WI38 (cell line): ENCODE measurements at regions not wholly inside any gene's neighbourhood (a gene's known extent, or its start where the extent isn't known, plus 50 kb on each side); places are given as distances from the start of the nearest gene placed in this dataset.
"Not testable (repeated sequence)": the region's sequence is repeated elsewhere in the genome, so short reads cannot be mapped to it uniquely, and the experiment has no call there.

Experiments
- H3K4me3 ChIP-seq: 2 replicates; pipeline ENCODE4 v1.5.1; 2011; ENCODE audit warnings: low read depth, mild to moderate bottlenecking, control low read depth, low read length
- CTCF ChIP-seq: IDR thresholded peaks from 2 replicates; pipeline ENCODE4 v1.5.1; 2012; ENCODE audit warnings: low read depth, mild to moderate bottlenecking, control low read depth, low read length

GRCh38 chr2:193847130-193847529 lies 1652.4 kb upstream of the TMEFF2 start:
- no peak overlapping the region for H3K4me3 ChIP-seq
- no peak for TF ChIP-seq CTCF

GRCh38 chr2:193845604-193846003 lies 1650.9 kb upstream of the TMEFF2 start:
- H3K4me3 ChIP-seq, result no peak overlapping the region

GRCh38 chr2:193843675-193844074 lies 1648.9 kb upstream of the TMEFF2 start:
- no peak for TF ChIP-seq CTCF

More at GRCh38 chr2:193845604-193846003, 1650.9 kb upstream of the TMEFF2 start:
- no peak for TF ChIP-seq CTCF

GRCh38 chr2:193841384-193842150 lies 1646.8 kb upstream of the TMEFF2 start:
- no peak for TF ChIP-seq CTCF
- H3K4me3 ChIP-seq, result no peak overlapping the region

More at GRCh38 chr2:193843675-193844074, 1648.9 kb upstream of the TMEFF2 start:
- H3K4me3 ChIP-seq, result no peak overlapping the region

- no peak overlapping the region for H3K4me3 ChIP-seq
- TF ChIP-seq CTCF, result no peak
Observed at GRCh38 chr2:193837111-193837738, 1642.5 kb upstream of the TMEFF2 start.

GRCh38 chr2:193836424-193837006 lies 1641.8 kb upstream of the TMEFF2 start:
- not testable (repeated sequence) for H3K4me3 ChIP-seq

- H3K4me3 ChIP-seq, result not testable (repeated sequence)
Observed at GRCh38 chr2:193833895-193834294, 1639.2 kb upstream of the TMEFF2 start.

GRCh38 chr2:193824474-193824873 lies 1629.7 kb upstream of the TMEFF2 start:
- no peak for TF ChIP-seq CTCF
- no peak overlapping the region for H3K4me3 ChIP-seq
